Endothelial cell of umbilical vein (primary cell): ENCODE measurements at regions not wholly inside any gene's neighbourhood (a gene's known extent, or its start where the extent isn't known, plus 50 kb on each side); places are given as distances from the start of the nearest gene placed in this dataset.

Experiments used
- BruUV-seq: library from RNA; stranded (reverse); fragments of 400-500 nt; replicated peaks from 2 replicates; lab custom pipeline; 2021; lab: Mats Ljungman, UMichigan
- CTCF ChIA-PET: fragments of 300-600, 350-600 bp; sonication (Branson Sonifier 250); formaldehyde crosslinking; loops from one replicate; lab custom pipeline; 2021; ENCODE audit warnings: antibody characterized with exemption, inconsistent platforms; lab: Charles Lee
- POLR2A ChIA-PET: fragments of 300-600, 350-600 bp; sonication (Branson Sonifier 250); formaldehyde crosslinking; loops from one replicate; lab custom pipeline; 2021; ENCODE audit warnings: antibody characterized with exemption, inconsistent platforms; lab: Charles Lee
- DNase-seq: peaks from one replicate; pipeline ENCODE4 v3.0.0-alpha.2; 2011; ENCODE audit warnings: low read depth, low spot score
- FAIRE-seq: peaks from 2 replicates; lab custom pipeline; 2011; peaks lifted over from hg19 to GRCh38; lab: Jason Lieb, UNC
- H2AFZ ChIP-seq: 2 replicates; pipeline ENCODE4 v1.6.0; 2012; ENCODE audit warnings: low read depth, low read length, control low read depth, inconsistent platforms
- H3K27ac ChIP-seq: 2 replicates; pipeline ENCODE4 v1.5.1; 2011; ENCODE audit warnings: low read depth, mild to moderate bottlenecking, control low read depth, low read length, moderate library complexity; ENCODE audit not compliant: insufficient read depth
- H3K27me3 ChIP-seq, 2 experiments: 2 replicates each; pipeline versions ENCODE4 v1.6.0 to v1.6.1; 2011; ENCODE audit warnings: low read length in 2 of 2, mixed read lengths in 1 of 2; ENCODE audit not compliant: control insufficient read depth in 2 of 2, insufficient read depth in 2 of 2
- H3K36me3 ChIP-seq, 2 experiments: 2 replicates in 1 of 2; 3 replicates in 1 of 2; pipeline ENCODE4 v1.5.1; 2011; ENCODE audit warnings: low read length in 2 of 2, mild to moderate bottlenecking in 1 of 2, moderate library complexity in 1 of 2; ENCODE audit not compliant: control insufficient read depth in 2 of 2, insufficient read depth in 2 of 2; ENCODE audit errors: extremely low read depth in 1 of 2
- H3K4me1 ChIP-seq: 3 replicates; pipeline ENCODE4 v1.5.1; 2011; ENCODE audit warnings: mild to moderate bottlenecking, low read length; ENCODE audit not compliant: control insufficient read depth, insufficient read depth; ENCODE audit errors: extremely low read depth
- H3K4me2 ChIP-seq: 2 replicates; pipeline ENCODE4 v1.6.1; 2011; ENCODE audit warnings: low read length, control low read depth, mixed read lengths; ENCODE audit not compliant: insufficient read depth
- H3K4me3 ChIP-seq, 3 experiments: fragments of 200-600 bp in 1 of 3; sonication (generic), shearing (Covaris generic) in 1 of 3; replicated peaks in 1 of 3; 2 replicates each; pipeline ENCODE4 v1.5.1; 2011 to 2016; ENCODE audit warnings: control low read depth in 3 of 3, low read length in 3 of 3, mild to moderate bottlenecking in 2 of 3, inconsistent platforms in 1 of 3, low read depth in 1 of 3, moderate library complexity in 1 of 3; ENCODE audit not compliant: insufficient read depth in 1 of 3
- H3K79me2 ChIP-seq: 2 replicates; pipeline ENCODE4 v1.6.0; 2012; ENCODE audit warnings: low read length, inconsistent platforms; ENCODE audit not compliant: control insufficient read depth, insufficient read depth
- H3K9ac ChIP-seq: replicated peaks from 2 replicates; pipeline ENCODE3; 2011; ENCODE audit warnings: low read length, control low read depth; ENCODE audit not compliant: insufficient read depth; ENCODE audit errors: extremely low read depth
- H3K9me1 ChIP-seq: replicated peaks from 3 replicates; pipeline ENCODE4 v1.6.0; 2011; ENCODE audit warnings: mild to moderate bottlenecking, low read length; ENCODE audit not compliant: control insufficient read depth, insufficient read depth; ENCODE audit errors: extremely low read depth
- H3K9me3 ChIP-seq: replicated peaks from 2 replicates; pipeline ENCODE4 v1.5.1; 2012; ENCODE audit warnings: low read length, inconsistent platforms; ENCODE audit not compliant: control insufficient read depth, insufficient read depth
- H4K20me1 ChIP-seq: replicated peaks from 2 replicates; pipeline ENCODE3; 2011; ENCODE audit warnings: mild to moderate bottlenecking, low read length; ENCODE audit not compliant: control insufficient read depth, insufficient read depth; ENCODE audit errors: extremely low read depth
- EZH2 ChIP-seq: IDR thresholded peaks from 2 replicates; pipeline ENCODE4 v1.6.1; 2012; ENCODE audit warnings: borderline replicate concordance, low read depth, mild to moderate bottlenecking, moderate library complexity, low read length, inconsistent platforms; ENCODE audit not compliant: severe bottlenecking
- FOS ChIP-seq: IDR thresholded peaks from 2 replicates; pipeline ENCODE4 v1.6.1; 2011; ENCODE audit warnings: mild to moderate bottlenecking, low read length, moderate library complexity, borderline replicate concordance; ENCODE audit not compliant: insufficient read depth
- GATA2 ChIP-seq: IDR thresholded peaks from 2 replicates; pipeline ENCODE4 v1.7.0; 2011; ENCODE audit warnings: low read depth, mild to moderate bottlenecking, moderate library complexity, mixed read lengths, low read length; ENCODE audit not compliant: insufficient read length, insufficient read depth
- JUN ChIP-seq: IDR thresholded peaks from 2 replicates; pipeline ENCODE4 v1.6.1; 2011; ENCODE audit warnings: borderline replicate concordance, low read depth; ENCODE audit not compliant: insufficient read length, insufficient read depth
- POLR2AphosphoS5 ChIP-seq: IDR thresholded peaks from 2 replicates; pipeline ENCODE4 v1.6.1; 2012; ENCODE audit warnings: low read depth, mild to moderate bottlenecking, control low read depth, low read length, moderate library complexity; ENCODE audit not compliant: insufficient read depth
- dilution Hi-C: fragments of 300-500 bp; cut with MboI; formaldehyde crosslinking; loops from one replicate; pipeline ENCODE4 v1.15.0; 2019; ENCODE audit warnings: low sequenced_read_pairs; ENCODE audit not compliant: extremely low pct_ligation_motif_present
- intact Hi-C: fragments of 100-400 bp; cut with micrococcal nuclease; formaldehyde crosslinking; loops from one replicate; pipeline ENCODE4 v1.10.0; 2022
- TF ChIP-seq, protein P1 (sequence below): IDR thresholded peaks from 2 replicates; pipeline ENCODE4 v1.6.1; 2011; ENCODE audit not compliant: insufficient read depth, insufficient read length
- TF ChIP-seq, protein P2 (sequence below), 2 donors: IDR thresholded peaks; 1 replicate in 1 of 2; 2 replicates in 1 of 2; pipeline ENCODE4 v1.5.1; 2011; ENCODE audit warnings: low read length in 2 of 2, mild to moderate bottlenecking in 2 of 2, moderate library complexity in 2 of 2, control low read depth in 1 of 2, inconsistent platforms in 1 of 2, low read depth in 1 of 2; ENCODE audit not compliant: insufficient read depth in 1 of 2; ENCODE audit errors: extremely low read depth in 1 of 2

DNA sequence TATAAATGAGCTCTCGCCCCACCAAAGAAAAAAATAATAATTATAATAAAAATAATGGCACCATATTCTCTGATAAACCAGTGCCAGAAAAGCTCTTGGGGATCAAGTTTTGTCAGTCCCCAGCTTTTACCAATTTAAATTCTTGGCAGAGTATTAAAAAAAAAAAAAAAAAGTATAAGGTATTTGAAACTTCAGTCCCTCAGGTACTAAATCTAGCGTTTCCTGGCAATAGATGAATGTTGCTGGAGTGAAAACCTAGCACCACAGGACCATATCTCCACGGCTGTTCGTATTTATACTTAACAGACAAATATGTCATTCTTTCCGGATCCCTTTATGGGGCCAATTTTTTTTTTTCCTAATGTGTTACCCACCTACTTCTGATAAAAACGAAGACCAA, 646.2 kb downstream of the CCDC171 start:
- POLR2A ChIA-PET, result no interaction called here
- intact Hi-C loops, result loop anchor here (10.0 kb wide), 1 partner anchor 166 kb away; no protein-coding TSS in a partner anchor

More for the DNA sequence above, 646.2 kb downstream of the CCDC171 start:
- Histone ChIP-seq H3K9me3 (no peaks in the 10 kb centered on the region), H3K9me1 (no peaks in the 10 kb centered on the region), H3K9ac (no peak overlapping the region), H3K4me2 (no peak overlapping the region), H3K27ac (no peak overlapping the region), H3K36me3 (no peaks in the 10 kb centered on the region), H3K27me3 (peaks cover 0 to 2% of the 10 kb centered on the region in 2 experiments), H2AFZ (no peak overlapping the region), H4K20me1 (no peaks in the 10 kb centered on the region), H3K4me1 (no peaks in the 10 kb centered on the region), H3K79me2 (no peaks in the 10 kb centered on the region), H3K4me3 (no peak overlapping the region)
- dilution Hi-C loops, result no loop called here
- CTCF ChIA-PET, result interaction anchor here (1.5 kb wide), 1 partner anchor 65 kb away, joined by 3 read pairs; no protein-coding TSS in a partner anchor
- FAIRE-seq, result no peak
- no peak for DNase-seq
- TF ChIP-seq GATA2, result no peak
- no peak for TF ChIP-seq FOS
- TF ChIP-seq POLR2AphosphoS5, result no peak
- no peak for TF ChIP-seq JUN
- no peak for TF ChIP-seq EZH2
- TF ChIP-seq, protein P1, sequence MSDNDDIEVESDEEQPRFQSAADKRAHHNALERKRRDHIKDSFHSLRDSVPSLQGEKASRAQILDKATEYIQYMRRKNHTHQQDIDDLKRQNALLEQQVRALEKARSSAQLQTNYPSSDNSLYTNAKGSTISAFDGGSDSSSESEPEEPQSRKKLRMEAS, result no peak
- TF ChIP-seq, protein P2, sequence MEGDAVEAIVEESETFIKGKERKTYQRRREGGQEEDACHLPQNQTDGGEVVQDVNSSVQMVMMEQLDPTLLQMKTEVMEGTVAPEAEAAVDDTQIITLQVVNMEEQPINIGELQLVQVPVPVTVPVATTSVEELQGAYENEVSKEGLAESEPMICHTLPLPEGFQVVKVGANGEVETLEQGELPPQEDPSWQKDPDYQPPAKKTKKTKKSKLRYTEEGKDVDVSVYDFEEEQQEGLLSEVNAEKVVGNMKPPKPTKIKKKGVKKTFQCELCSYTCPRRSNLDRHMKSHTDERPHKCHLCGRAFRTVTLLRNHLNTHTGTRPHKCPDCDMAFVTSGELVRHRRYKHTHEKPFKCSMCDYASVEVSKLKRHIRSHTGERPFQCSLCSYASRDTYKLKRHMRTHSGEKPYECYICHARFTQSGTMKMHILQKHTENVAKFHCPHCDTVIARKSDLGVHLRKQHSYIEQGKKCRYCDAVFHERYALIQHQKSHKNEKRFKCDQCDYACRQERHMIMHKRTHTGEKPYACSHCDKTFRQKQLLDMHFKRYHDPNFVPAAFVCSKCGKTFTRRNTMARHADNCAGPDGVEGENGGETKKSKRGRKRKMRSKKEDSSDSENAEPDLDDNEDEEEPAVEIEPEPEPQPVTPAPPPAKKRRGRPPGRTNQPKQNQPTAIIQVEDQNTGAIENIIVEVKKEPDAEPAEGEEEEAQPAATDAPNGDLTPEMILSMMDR (IDR thresholded peaks at IDR 0.05; ENCODE audit: extremely low read depth in 1 of 2, insufficient read depth in 1 of 2, low read depth in 1 of 2, low read length in 2 of 2), result no peak
- no TSS peak for BruUV-seq
